ENCODE measurements at regions not wholly inside any gene's neighbourhood (a gene's known extent, or its start where the extent isn't known, plus 50 kb on each side); places are given as distances from the start of the nearest gene placed in this dataset.
"Not testable (repeated sequence)": the region's sequence is repeated elsewhere in the genome, so short reads cannot be mapped to it uniquely, and the experiment has no call there.

DNA sequence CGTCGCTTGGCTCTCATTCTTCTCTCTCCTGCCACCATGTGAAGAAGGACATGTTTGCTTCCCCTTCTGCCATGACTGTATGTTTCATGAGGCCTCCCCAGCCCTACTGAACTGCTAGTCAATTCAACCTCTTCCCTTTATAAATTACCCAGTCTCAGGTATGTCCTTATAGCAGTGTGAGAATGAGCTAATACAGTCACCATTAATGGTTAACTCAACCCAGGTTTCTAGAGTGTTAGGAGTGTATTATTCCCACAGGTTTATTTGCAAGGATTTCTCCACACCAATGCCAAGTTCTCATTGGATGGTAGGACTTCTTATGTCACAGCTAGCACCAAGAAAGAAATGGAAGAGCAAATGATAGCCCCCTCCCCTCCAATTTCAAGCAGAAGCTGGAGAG, 71.9 kb downstream of the DYNAP start:
- H3K4me1 ChIP-seq (ENCODE audit: control insufficient read depth, insufficient read depth, low read length, poor library complexity, severe bottlenecking) = no peaks in the 10 kb centered on the region
- no peaks in the 10 kb centered on the region for H3K27me3 ChIP-seq (replicated peaks; ENCODE audit: control insufficient read depth, insufficient read depth, low read length, poor library complexity, severe bottlenecking)
- DNase-seq = no peak
- no peak overlapping the region for H3K4me3 ChIP-seq (ENCODE audit: insufficient read depth, low read depth, low read length, poor library complexity, severe bottlenecking)
- H3K36me3 ChIP-seq (ENCODE audit: control insufficient read depth, insufficient read depth, low read length) = no peaks in the 10 kb centered on the region
- H3K27ac ChIP-seq (ENCODE audit: insufficient read depth, low read length, poor library complexity, severe bottlenecking) = no peak overlapping the region
- H3K9me3 ChIP-seq (ENCODE audit: control insufficient read depth, low read length) = no peaks in the 10 kb centered on the region

DNA sequence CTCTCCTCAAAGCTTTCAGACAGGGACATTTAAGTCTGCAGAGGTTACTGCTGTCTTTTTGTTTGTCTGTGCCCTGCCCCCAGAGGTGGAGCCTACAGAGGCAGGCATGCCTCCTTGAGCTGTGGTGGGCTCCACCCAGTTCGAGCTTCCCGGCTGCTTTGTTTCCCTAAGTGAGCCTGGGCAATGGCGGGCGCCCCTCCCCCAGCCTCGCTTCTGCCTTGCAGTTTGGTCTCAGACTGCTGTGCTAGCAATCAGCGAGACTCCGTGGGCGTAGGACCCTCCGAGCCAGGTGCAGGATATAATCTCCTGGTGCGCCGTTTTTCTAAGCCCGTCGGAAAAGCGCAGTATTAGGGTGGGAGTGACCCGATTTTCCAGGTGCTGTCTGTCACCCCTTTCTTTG, 78.7 kb downstream of the DYNAP start:
- H3K27ac ChIP-seq (ENCODE audit: insufficient read depth, low read length, poor library complexity, severe bottlenecking); H3K4me3 ChIP-seq (ENCODE audit: insufficient read depth, low read depth, low read length, poor library complexity, severe bottlenecking); DNase-seq; H3K4me1 ChIP-seq (ENCODE audit: control insufficient read depth, insufficient read depth, low read length, poor library complexity, severe bottlenecking); H3K27me3 ChIP-seq (replicated peaks; ENCODE audit: control insufficient read depth, insufficient read depth, low read length, poor library complexity, severe bottlenecking); H3K9me3 ChIP-seq (ENCODE audit: control insufficient read depth, low read length); H3K36me3 ChIP-seq (ENCODE audit: control insufficient read depth, insufficient read depth, low read length): not testable (repeated sequence)

DNA sequence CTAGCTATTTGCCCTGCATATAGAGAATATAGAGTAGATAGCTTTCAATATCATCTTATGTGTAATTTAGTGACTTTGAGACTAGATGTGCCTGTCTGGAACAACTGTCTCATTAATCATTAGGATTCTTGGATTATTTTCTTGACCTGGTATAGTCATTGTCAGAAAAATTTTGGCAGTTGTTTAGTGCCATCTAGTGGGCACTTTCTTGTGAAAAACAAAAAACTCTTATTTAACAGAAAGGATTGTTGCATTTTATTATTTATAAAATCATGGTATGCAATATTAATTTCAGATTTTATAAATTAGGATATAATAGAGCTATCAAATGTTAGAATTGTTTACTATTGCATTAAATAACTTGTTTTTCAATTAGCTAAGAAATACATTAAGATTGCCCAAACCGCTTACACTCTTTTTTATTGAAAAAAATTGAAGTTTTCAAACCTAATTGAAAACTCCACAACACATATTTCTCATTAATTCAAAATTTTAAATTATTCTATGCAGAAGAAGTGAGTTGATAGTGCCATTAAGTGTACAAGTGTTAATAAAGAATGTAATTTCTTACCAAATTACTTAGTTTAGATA, 80.3 kb downstream of the DYNAP start:
- Histone ChIP-seq H3K27me3 (replicated peaks; ENCODE audit: control insufficient read depth, insufficient read depth, low read length, poor library complexity, severe bottlenecking) (no peaks in the 10 kb centered on the region), H3K27ac (ENCODE audit: insufficient read depth, low read length, poor library complexity, severe bottlenecking) (no peak overlapping the region), H3K4me3 (ENCODE audit: insufficient read depth, low read depth, low read length, poor library complexity, severe bottlenecking) (no peak overlapping the region), H3K9me3 (ENCODE audit: control insufficient read depth, low read length) (no peaks in the 10 kb centered on the region), H3K4me1 (ENCODE audit: control insufficient read depth, insufficient read depth, low read length, poor library complexity, severe bottlenecking) (no peaks in the 10 kb centered on the region), H3K36me3 (ENCODE audit: control insufficient read depth, insufficient read depth, low read length) (no peaks in the 10 kb centered on the region)
- no peak for DNase-seq

DNA sequence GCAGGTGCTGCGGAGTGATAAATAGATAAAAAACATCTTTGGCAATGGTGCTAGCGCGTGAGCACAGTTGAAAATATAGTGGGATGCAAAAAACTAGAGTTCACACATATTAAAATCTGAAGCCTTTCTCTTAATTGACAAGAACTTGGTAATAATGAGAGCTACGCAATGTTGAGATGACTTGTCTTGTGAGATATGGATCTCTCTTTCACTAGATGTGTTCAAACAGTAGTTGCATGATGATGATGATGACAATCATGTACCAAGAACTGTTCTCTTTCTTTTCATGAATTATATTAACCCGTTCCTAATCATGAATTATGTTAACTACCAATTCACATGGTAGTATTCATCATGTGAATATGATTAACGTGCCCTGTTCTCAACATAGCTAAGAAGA, 81.1 kb downstream of the DYNAP start:
- no peaks in the 10 kb centered on the region for H3K36me3 ChIP-seq (ENCODE audit: control insufficient read depth, insufficient read depth, low read length)
- DNase-seq = no peak
- no peaks in the 10 kb centered on the region for H3K4me1 ChIP-seq (ENCODE audit: control insufficient read depth, insufficient read depth, low read length, poor library complexity, severe bottlenecking)
- H3K27ac ChIP-seq (ENCODE audit: insufficient read depth, low read length, poor library complexity, severe bottlenecking) = no peak overlapping the region
- no peaks in the 10 kb centered on the region for H3K9me3 ChIP-seq (ENCODE audit: control insufficient read depth, low read length)
- no peaks in the 10 kb centered on the region for H3K27me3 ChIP-seq (replicated peaks; ENCODE audit: control insufficient read depth, insufficient read depth, low read length, poor library complexity, severe bottlenecking)
- H3K4me3 ChIP-seq (ENCODE audit: insufficient read depth, low read depth, low read length, poor library complexity, severe bottlenecking) = no peak overlapping the region

DNA sequence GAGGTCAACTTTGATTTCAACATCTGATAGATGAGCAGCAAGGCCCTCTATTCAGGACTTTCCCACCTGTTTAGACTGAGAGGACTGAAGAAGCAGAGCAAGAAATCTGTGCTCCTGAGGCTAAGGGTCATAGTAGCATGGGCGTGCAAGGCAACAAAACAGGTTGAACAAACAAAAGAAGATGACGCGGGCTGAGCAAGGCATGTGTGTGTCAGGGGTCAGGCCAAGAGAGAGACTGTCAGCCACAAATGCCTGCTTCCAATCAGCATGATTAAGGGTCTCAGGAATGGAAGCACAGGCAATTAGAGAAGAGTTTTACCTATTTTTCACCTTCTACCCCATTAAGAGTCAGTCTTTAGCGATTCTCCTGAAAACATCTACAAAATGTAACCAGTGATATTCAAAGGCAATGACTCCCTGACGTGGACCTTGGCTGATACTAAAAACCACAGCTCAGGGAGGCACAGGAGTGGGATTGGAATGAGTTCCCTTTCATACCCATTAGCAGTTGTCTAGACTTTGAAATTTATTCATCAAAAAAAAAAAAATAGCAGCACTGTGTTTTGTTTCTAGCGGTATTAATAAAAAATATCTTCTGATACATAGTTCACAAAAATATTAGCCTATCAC, 81.9 kb downstream of the DYNAP start:
- no peaks in the 10 kb centered on the region for H3K36me3 ChIP-seq (ENCODE audit: control insufficient read depth, insufficient read depth, low read length)
- H3K4me3 ChIP-seq (ENCODE audit: insufficient read depth, low read depth, low read length, poor library complexity, severe bottlenecking) = no peak overlapping the region
- H3K27ac ChIP-seq (ENCODE audit: insufficient read depth, low read length, poor library complexity, severe bottlenecking) = no peak overlapping the region
- no peaks in the 10 kb centered on the region for H3K9me3 ChIP-seq (ENCODE audit: control insufficient read depth, low read length)
- no peak for DNase-seq
- H3K27me3 ChIP-seq (replicated peaks; ENCODE audit: control insufficient read depth, insufficient read depth, low read length, poor library complexity, severe bottlenecking) = no peaks in the 10 kb centered on the region
- H3K4me1 ChIP-seq (ENCODE audit: control insufficient read depth, insufficient read depth, low read length, poor library complexity, severe bottlenecking) = no peaks in the 10 kb centered on the region

DNA sequence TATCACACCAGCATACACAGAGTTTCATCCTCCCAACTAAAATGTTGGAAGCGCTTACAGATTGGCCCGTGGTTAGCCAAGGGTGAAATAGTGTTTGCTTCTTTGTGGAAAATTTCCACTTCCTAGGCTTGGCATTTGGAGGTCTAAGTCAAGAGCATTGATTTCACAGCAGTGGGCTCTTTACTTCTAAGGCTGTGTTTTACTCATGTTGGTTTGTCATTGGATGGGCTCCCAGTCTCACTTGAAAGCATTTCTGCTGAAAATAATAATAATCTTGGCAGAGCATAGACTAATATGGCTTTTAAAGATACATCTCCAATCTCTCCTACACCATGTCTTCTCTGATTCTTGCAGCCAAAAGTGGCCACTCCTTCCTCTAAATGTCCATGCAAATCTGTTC, 82.9 kb downstream of the DYNAP start:
- Histone ChIP-seq H3K4me3 (ENCODE audit: insufficient read depth, low read depth, low read length, poor library complexity, severe bottlenecking) (no peak overlapping the region), H3K9me3 (ENCODE audit: control insufficient read depth, low read length) (no peaks in the 10 kb centered on the region), H3K36me3 (ENCODE audit: control insufficient read depth, insufficient read depth, low read length) (no peaks in the 10 kb centered on the region), H3K27me3 (replicated peaks; ENCODE audit: control insufficient read depth, insufficient read depth, low read length, poor library complexity, severe bottlenecking) (no peaks in the 10 kb centered on the region), H3K4me1 (ENCODE audit: control insufficient read depth, insufficient read depth, low read length, poor library complexity, severe bottlenecking) (no peaks in the 10 kb centered on the region), H3K27ac (ENCODE audit: insufficient read depth, low read length, poor library complexity, severe bottlenecking) (no peak overlapping the region)
- DNase-seq = no peak

DNA sequence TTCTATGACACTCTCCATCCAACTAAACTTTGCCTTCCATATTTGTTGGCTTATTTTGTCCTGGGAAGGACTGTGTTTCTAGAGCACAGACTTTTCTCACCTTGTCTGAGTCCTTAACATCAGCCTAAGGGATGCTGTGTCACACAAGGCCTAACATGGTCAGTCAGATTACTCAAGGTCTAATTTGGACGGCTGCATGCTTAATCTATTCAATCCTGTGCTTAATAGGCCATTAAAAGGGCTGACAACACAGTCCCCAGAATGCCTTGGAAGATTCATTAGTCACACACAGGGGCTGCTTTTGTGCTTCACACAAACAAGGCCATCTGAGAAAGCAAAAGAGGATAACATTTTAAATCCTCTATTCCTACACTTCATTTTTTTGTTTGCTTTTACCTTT, 84.0 kb downstream of the DYNAP start:
- no peak for DNase-seq
- Histone ChIP-seq H3K36me3 (ENCODE audit: control insufficient read depth, insufficient read depth, low read length) (no peaks in the 10 kb centered on the region), H3K4me3 (ENCODE audit: insufficient read depth, low read depth, low read length, poor library complexity, severe bottlenecking) (no peak overlapping the region), H3K4me1 (ENCODE audit: control insufficient read depth, insufficient read depth, low read length, poor library complexity, severe bottlenecking) (no peaks in the 10 kb centered on the region), H3K9me3 (ENCODE audit: control insufficient read depth, low read length) (no peaks in the 10 kb centered on the region), H3K27me3 (replicated peaks; ENCODE audit: control insufficient read depth, insufficient read depth, low read length, poor library complexity, severe bottlenecking) (no peaks in the 10 kb centered on the region), H3K27ac (ENCODE audit: insufficient read depth, low read length, poor library complexity, severe bottlenecking) (no peak overlapping the region)

DNA sequence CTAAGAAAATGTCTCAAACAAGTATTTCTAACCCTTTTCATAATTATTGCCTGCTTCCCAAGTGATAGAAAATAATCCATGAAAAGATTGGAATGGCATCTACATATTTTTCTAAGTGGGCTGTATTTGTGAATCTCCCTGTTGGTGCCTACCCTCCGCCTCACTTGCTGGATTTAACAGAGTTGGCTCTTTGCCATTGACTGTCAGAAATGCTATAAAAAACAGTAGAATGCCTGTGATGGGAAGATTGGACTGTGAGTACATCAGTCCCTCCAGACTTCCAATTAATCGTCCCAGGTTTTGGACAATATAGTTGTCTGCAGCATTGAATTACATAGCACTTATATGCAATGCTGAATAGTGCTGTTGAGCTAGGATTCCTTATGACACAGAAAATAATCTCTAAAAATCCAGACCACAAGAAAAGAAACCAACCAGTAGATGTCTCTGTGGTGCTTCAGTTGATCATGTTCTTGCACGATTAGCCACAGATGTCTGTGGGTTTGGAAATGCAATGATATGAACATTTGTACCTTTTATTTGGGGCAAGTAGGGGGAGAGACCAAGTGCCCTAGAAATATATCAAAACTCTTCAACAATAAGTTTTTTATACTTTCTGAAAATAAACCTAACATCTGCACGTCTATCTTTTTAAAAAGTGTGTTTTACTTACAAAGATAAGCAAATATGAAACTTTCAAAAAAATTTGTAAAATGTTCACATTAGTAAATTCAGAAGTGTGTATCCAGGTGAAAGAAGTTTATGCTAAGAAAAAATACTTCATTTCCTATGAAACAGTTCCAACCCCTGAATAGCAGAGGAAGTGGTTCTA, 88.5 kb downstream of the DYNAP start:
- Histone ChIP-seq H3K4me1 (ENCODE audit: control insufficient read depth, insufficient read depth, low read length, poor library complexity, severe bottlenecking) (no peaks in the 10 kb centered on the region), H3K27me3 (replicated peaks; ENCODE audit: control insufficient read depth, insufficient read depth, low read length, poor library complexity, severe bottlenecking) (no peaks in the 10 kb centered on the region), H3K27ac (ENCODE audit: insufficient read depth, low read length, poor library complexity, severe bottlenecking) (no peak overlapping the region), H3K36me3 (ENCODE audit: control insufficient read depth, insufficient read depth, low read length) (no peaks in the 10 kb centered on the region), H3K9me3 (ENCODE audit: control insufficient read depth, low read length) (no peaks in the 10 kb centered on the region), H3K4me3 (ENCODE audit: insufficient read depth, low read depth, low read length, poor library complexity, severe bottlenecking) (no peak overlapping the region)
- DNase-seq = no peak

DNA sequence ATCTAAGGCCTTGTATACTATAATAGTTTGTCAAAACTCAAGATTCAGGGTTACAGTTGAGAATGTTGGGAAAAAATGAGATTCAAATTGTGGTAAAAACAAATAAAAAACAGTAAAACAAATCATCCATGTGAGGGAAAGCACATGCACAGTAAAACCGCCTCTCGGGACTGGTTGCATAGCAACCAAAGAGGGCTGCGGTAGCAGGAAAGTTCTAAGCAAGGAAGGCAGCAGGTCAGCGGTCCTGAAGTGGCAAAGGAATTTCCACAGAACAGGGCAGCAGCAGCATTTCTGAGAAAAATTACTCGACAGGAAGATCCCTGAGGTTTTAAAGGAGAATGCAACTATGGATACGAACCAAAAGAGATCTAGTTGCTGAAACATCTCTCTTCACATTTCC, 93.7 kb downstream of the DYNAP start:
- H3K4me1 ChIP-seq (ENCODE audit: control insufficient read depth, insufficient read depth, low read length, poor library complexity, severe bottlenecking) = no peaks in the 10 kb centered on the region
- H3K9me3 ChIP-seq (ENCODE audit: control insufficient read depth, low read length) = no peaks in the 10 kb centered on the region
- H3K4me3 ChIP-seq (ENCODE audit: insufficient read depth, low read depth, low read length, poor library complexity, severe bottlenecking) = no peak overlapping the region
- no peaks in the 10 kb centered on the region for H3K36me3 ChIP-seq (ENCODE audit: control insufficient read depth, insufficient read depth, low read length)
- H3K27ac ChIP-seq (ENCODE audit: insufficient read depth, low read length, poor library complexity, severe bottlenecking) = no peak overlapping the region
- H3K27me3 ChIP-seq (replicated peaks; ENCODE audit: control insufficient read depth, insufficient read depth, low read length, poor library complexity, severe bottlenecking) = no peaks in the 10 kb centered on the region
- no peak for DNase-seq

DNA sequence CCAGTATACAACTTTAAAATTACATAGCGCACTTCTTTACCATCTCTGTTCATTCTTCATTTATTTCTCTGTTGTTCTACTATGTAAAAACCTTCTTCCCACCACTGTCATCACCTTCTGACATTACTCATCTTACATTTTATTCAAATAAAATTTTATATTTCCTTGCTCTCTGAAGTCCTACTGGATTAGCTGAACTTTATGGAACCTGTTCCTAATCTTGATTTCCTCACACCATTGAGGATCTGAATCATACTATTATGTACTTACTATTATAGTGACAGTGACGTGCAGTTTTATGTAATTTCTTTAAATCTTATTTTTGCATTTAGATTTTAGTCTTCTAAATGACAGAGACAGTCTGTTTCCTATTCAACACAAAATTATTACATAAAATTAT, 98.3 kb downstream of the DYNAP start:
- H3K4me1 ChIP-seq (ENCODE audit: control insufficient read depth, insufficient read depth, low read length, poor library complexity, severe bottlenecking) = no peaks in the 10 kb centered on the region
- H3K27ac ChIP-seq (ENCODE audit: insufficient read depth, low read length, poor library complexity, severe bottlenecking) = no peak overlapping the region
- no peaks in the 10 kb centered on the region for H3K9me3 ChIP-seq (ENCODE audit: control insufficient read depth, low read length)
- H3K4me3 ChIP-seq (ENCODE audit: insufficient read depth, low read depth, low read length, poor library complexity, severe bottlenecking) = no peak overlapping the region
- DNase-seq = no peak
- H3K27me3 ChIP-seq (replicated peaks; ENCODE audit: control insufficient read depth, insufficient read depth, low read length, poor library complexity, severe bottlenecking) = no peaks in the 10 kb centered on the region
- H3K36me3 ChIP-seq (ENCODE audit: control insufficient read depth, insufficient read depth, low read length) = no peaks in the 10 kb centered on the region

Measured in effector memory CD4-positive, alpha-beta T cell (primary cell).